HFFc6 (cell line): ENCODE measurements at regions not wholly inside any gene's neighbourhood (a gene's known extent, or its start where the extent isn't known, plus 50 kb on each side); places are given as distances from the start of the nearest gene placed in this dataset.
"Not testable (repeated sequence)": the region's sequence is repeated elsewhere in the genome, so short reads cannot be mapped to it uniquely, and the experiment has no call there.

Experiments used
- DNase-seq: peaks from one replicate; pipeline ENCODE4 v3.0.0-alpha.2; 2018
- H3K27ac Mint-ChIP-seq: 2 replicates; pipeline ENCODE4 v1.8.0; 2020; ENCODE audit warnings: mild to moderate bottlenecking, mixed read lengths
- H3K27me3 Mint-ChIP-seq: 2 replicates; pipeline ENCODE4 v1.8.0; 2021; ENCODE audit warnings: mild to moderate bottlenecking, moderate library complexity, mixed read lengths; ENCODE audit not compliant: insufficient read depth
- H3K36me3 Mint-ChIP-seq: 2 replicates; pipeline ENCODE4 v1.8.0; 2021; ENCODE audit warnings: low read depth, mixed read lengths
- H3K4me1 Mint-ChIP-seq: 2 replicates; pipeline ENCODE4 v1.8.0; 2020; ENCODE audit warnings: low read depth, mixed read lengths
- H3K4me3 Mint-ChIP-seq: 2 replicates; pipeline ENCODE4 v1.8.0; 2020; ENCODE audit warnings: mild to moderate bottlenecking, moderate library complexity, mixed read lengths
- H3K9me3 Mint-ChIP-seq: 2 replicates; pipeline ENCODE4 v1.8.0; 2020; ENCODE audit warnings: mild to moderate bottlenecking, mixed read lengths
- TF ChIP-seq, protein P1 (sequence below): fragments of 200-600 bp; sonication (generic); IDR thresholded peaks from 2 replicates; pipeline ENCODE4 v1.5.0; 2021; ENCODE audit warnings: antibody characterized with exemption, mild to moderate bottlenecking

GRCh38 chr16:47866423-47866822 lies 289.4 kb downstream of the ABCC12 start:
- H3K27ac Mint-ChIP-seq, result no peak overlapping the region
- no peaks in the 10 kb centered on the region for H3K36me3 Mint-ChIP-seq
- TF ChIP-seq, protein P1, sequence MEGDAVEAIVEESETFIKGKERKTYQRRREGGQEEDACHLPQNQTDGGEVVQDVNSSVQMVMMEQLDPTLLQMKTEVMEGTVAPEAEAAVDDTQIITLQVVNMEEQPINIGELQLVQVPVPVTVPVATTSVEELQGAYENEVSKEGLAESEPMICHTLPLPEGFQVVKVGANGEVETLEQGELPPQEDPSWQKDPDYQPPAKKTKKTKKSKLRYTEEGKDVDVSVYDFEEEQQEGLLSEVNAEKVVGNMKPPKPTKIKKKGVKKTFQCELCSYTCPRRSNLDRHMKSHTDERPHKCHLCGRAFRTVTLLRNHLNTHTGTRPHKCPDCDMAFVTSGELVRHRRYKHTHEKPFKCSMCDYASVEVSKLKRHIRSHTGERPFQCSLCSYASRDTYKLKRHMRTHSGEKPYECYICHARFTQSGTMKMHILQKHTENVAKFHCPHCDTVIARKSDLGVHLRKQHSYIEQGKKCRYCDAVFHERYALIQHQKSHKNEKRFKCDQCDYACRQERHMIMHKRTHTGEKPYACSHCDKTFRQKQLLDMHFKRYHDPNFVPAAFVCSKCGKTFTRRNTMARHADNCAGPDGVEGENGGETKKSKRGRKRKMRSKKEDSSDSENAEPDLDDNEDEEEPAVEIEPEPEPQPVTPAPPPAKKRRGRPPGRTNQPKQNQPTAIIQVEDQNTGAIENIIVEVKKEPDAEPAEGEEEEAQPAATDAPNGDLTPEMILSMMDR, result no peak
- H3K27me3 Mint-ChIP-seq, result peaks cover 13% of the 10 kb centered on the region
- 0 out of 2 replicates have a peak, but pooled peaks cover 6% of the 10 kb centered on the region for H3K4me1 Mint-ChIP-seq
- H3K4me3 Mint-ChIP-seq, result no peak overlapping the region
- DNase-seq, result no peak
- H3K9me3 Mint-ChIP-seq, result no peaks in the 10 kb centered on the region

DNA sequence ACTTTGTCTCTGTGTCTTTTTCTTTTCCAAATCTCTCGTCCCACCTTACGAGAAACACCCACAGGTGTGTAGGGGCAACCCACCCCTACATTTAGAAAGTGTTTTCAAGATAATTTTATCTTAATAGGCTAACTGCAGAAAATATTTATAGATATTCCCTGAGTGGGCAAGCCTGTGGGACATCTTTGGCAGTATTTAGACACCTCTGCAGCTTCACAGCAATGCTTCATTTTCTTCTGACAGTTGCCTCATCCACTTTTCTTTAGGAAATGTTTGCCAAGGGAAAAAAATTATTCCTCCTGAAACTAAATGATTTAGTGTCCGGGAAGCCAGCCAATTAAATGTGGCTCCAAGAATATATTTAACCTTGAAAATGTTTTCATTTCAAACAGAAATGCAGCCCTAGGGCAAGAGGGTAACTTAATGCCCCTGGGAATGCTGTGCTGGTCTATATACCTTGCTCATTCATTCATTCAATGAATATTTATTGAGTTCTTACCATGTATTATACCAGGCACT lies 290.4 kb downstream of the ABCC12 start:
- Mint-ChIP-seq H3K4me3 (no peak overlapping the region), H3K36me3 (no peaks in the 10 kb centered on the region), H3K27me3 (peaks cover 11% of the 10 kb centered on the region)

GRCh38 chr16:47864262-47864661 lies 291.5 kb downstream of the ABCC12 start:
- not testable (repeated sequence) for H3K27ac Mint-ChIP-seq, H3K4me1 Mint-ChIP-seq
- peaks cover 13% of the 10 kb centered on the region for H3K27me3 Mint-ChIP-seq

More for the DNA sequence above, 290.4 kb downstream of the ABCC12 start:
- no peak for DNase-seq
- 0 out of 2 replicates have a peak, but pooled peaks cover 6% of the 10 kb centered on the region for H3K4me1 Mint-ChIP-seq
- H3K9me3 Mint-ChIP-seq, result no peaks in the 10 kb centered on the region
- no peak overlapping the region for H3K27ac Mint-ChIP-seq
- TF ChIP-seq, protein P1, result no peak

GRCh38 chr16:47861999-47862398 lies 293.8 kb downstream of the ABCC12 start:
- TF ChIP-seq, protein P1, result no peak
- peaks cover 28% of the 10 kb centered on the region for H3K27me3 Mint-ChIP-seq
- no peak overlapping the region for H3K4me3 Mint-ChIP-seq
- H3K9me3 Mint-ChIP-seq, result no peaks in the 10 kb centered on the region
- no peaks in the 10 kb centered on the region for H3K36me3 Mint-ChIP-seq
- H3K27ac Mint-ChIP-seq, result no peak overlapping the region
- H3K4me1 Mint-ChIP-seq, result 0 out of 2 replicates have a peak, but pooled peaks cover 6% of the 10 kb centered on the region
- no peak for DNase-seq

More at GRCh38 chr16:47864262-47864661, 291.5 kb downstream of the ABCC12 start:
- H3K9me3 Mint-ChIP-seq, H3K4me3 Mint-ChIP-seq, H3K36me3 Mint-ChIP-seq, DNase-seq: not testable (repeated sequence)

GRCh38 chr16:47858333-47858982 lies 297.3 kb downstream of the ABCC12 start:
- H3K27me3 Mint-ChIP-seq, result peaks cover 23% of the 10 kb centered on the region
- H3K4me3 Mint-ChIP-seq, result no peak overlapping the region
- TF ChIP-seq, protein P1, result no peak
- H3K27ac Mint-ChIP-seq, result no peak overlapping the region
- peaks cover 6% of the 10 kb centered on the region for H3K9me3 Mint-ChIP-seq
- peaks cover 5% of the 10 kb centered on the region for H3K36me3 Mint-ChIP-seq
- no peak for DNase-seq
- no peaks in the 10 kb centered on the region for H3K4me1 Mint-ChIP-seq

GRCh38 chr16:47855431-47855830 lies 300.4 kb downstream of the ABCC12 start:
- no peak for DNase-seq
- no peak overlapping the region for H3K27ac Mint-ChIP-seq
- H3K4me3 Mint-ChIP-seq, result no peak overlapping the region

More at GRCh38 chr16:47855431-47855830, 300.4 kb downstream of the ABCC12 start:
- H3K9me3 Mint-ChIP-seq, result peaks cover 6% of the 10 kb centered on the region
- no peaks in the 10 kb centered on the region for H3K4me1 Mint-ChIP-seq
- peaks cover 5% of the 10 kb centered on the region for H3K36me3 Mint-ChIP-seq
- peaks cover 29% of the 10 kb centered on the region for H3K27me3 Mint-ChIP-seq
- TF ChIP-seq, protein P1, result no peak
